Right ventricle myocardium superior (tissue), 1 donor: ENCODE measurements at regions not wholly inside any gene's neighbourhood (a gene's known extent, or its start where the extent isn't known, plus 50 kb on each side); places are given as distances from the start of the nearest gene placed in this dataset.
A peak's percentile ranks its signal among the peaks of the same experiment; 100 is the strongest.

ENCODE experiments used
- ATAC-seq: fragments of 200-7000 bp; cut with Tn5 transposase; one replicate; pipeline ENCODE4 v1.9.1; 2020; ENCODE audit warnings: mild to moderate bottlenecking; ENCODE audit not compliant: poor library complexity
- DNase-seq: peaks from one replicate; pipeline ENCODE4 v3.0.0-alpha.2; 2020
- intact Hi-C: fragments of 100-400 bp; cut with DNase I; formaldehyde crosslinking; loops from one replicate; pipeline ENCODE4 v1.11.2; 2022
- donor health status: DM: no; HTN: yes; CAD: no; lungs with severe emphysema.

GRCh38 chr13:73984201-73984600, 150.0 kb downstream of the KLF12 start:
- DNase-seq (peak; percentile 45), ATAC-seq (peak; percentile 54)
- intact Hi-C loops = no loop called here

GRCh38 chr13:73983109-73983508, 151.1 kb downstream of the KLF12 start:
- ATAC-seq = peak; percentile 77
- DNase-seq = no peak
- intact Hi-C loops = no loop called here

- DNase-seq (no peak), ATAC-seq (no peak)
- intact Hi-C loops = no loop called here
Observed at GRCh38 chr13:73981595-73981994, 152.6 kb downstream of the KLF12 start.

- ATAC-seq = no peak
- intact Hi-C loops = no loop called here
- no peak for DNase-seq
Observed at GRCh38 chr13:73975767-73976166, 158.4 kb downstream of the KLF12 start.

GRCh38 chr13:73974051-73974450, 160.2 kb downstream of the KLF12 start:
- DNase-seq (no peak), ATAC-seq (no peak)
- intact Hi-C loops = no loop called here

GRCh38 chr13:73973156-73973555, 161.0 kb downstream of the KLF12 start:
- intact Hi-C loops = no loop called here
- ATAC-seq (no peak), DNase-seq (no peak)

- ATAC-seq = no peak
- intact Hi-C loops = no loop called here
- no peak for DNase-seq
Observed at GRCh38 chr13:73972545-73972944, 161.7 kb downstream of the KLF12 start.

GRCh38 chr13:73971481-73971880, 162.7 kb downstream of the KLF12 start:
- no peak for ATAC-seq
- intact Hi-C loops = no loop called here
- DNase-seq = no peak

- intact Hi-C loops = no loop called here
- ATAC-seq (no peak), DNase-seq (no peak)
Observed at GRCh38 chr13:73970421-73971055, 163.7 kb downstream of the KLF12 start.

- intact Hi-C loops = no loop called here
- ATAC-seq (peak; percentile 16), DNase-seq (no peak)
Observed at GRCh38 chr13:73967397-73968165, 166.6 kb downstream of the KLF12 start.

- DNase-seq (no peak), ATAC-seq (peak; percentile 87)
- intact Hi-C loops = no loop called here
Observed at GRCh38 chr13:73966331-73966730, 167.9 kb downstream of the KLF12 start.

- no peak for ATAC-seq
- no peak for DNase-seq
- intact Hi-C loops = no loop called here
Observed at GRCh38 chr13:73962284-73962683, 171.9 kb downstream of the KLF12 start.

GRCh38 chr13:73961181-73961580, 173.0 kb downstream of the KLF12 start:
- DNase-seq = no peak
- ATAC-seq = no peak
- intact Hi-C loops = no loop called here

- no peak for DNase-seq
- intact Hi-C loops = no loop called here
- ATAC-seq = no peak
Observed at GRCh38 chr13:73960474-73960873, 173.7 kb downstream of the KLF12 start.

GRCh38 chr13:73958657-73959397, 175.4 kb downstream of the KLF12 start:
- ATAC-seq (no peak), DNase-seq (no peak)
- intact Hi-C loops = loop anchor here (10.0 kb wide), 1 partner anchor 176 kb away; the partner anchor contains the start of gene KLF12

GRCh38 chr13:73957889-73958288, 176.3 kb downstream of the KLF12 start:
- no peak for DNase-seq
- ATAC-seq = no peak
- intact Hi-C loops = loop anchor here (10.0 kb wide), 1 partner anchor 177 kb away; the partner anchor contains the start of gene KLF12

GRCh38 chr13:73956795-73957408, 177.3 kb downstream of the KLF12 start:
- ATAC-seq = no peak

GRCh38 chr13:73955977-73956500, 178.2 kb downstream of the KLF12 start:
- DNase-seq (no peak), ATAC-seq (no peak)
- intact Hi-C loops = loop anchor here (10.0 kb wide), 1 partner anchor 179 kb away; the partner anchor contains the start of gene KLF12

More at GRCh38 chr13:73956795-73957408, 177.3 kb downstream of the KLF12 start:
- no peak for DNase-seq
- intact Hi-C loops = loop anchor here (10.0 kb wide), 1 partner anchor 178 kb away; the partner anchor contains the start of gene KLF12

- no peak for DNase-seq
- intact Hi-C loops = loop anchor here (10.0 kb wide), 1 partner anchor 180 kb away; the partner anchor contains the start of gene KLF12
- no peak for ATAC-seq
Observed at GRCh38 chr13:73954808-73955207, 179.4 kb downstream of the KLF12 start.
